Gastrocnemius medialis (tissue), 4 donors: ENCODE measurements at regions not wholly inside any gene's neighbourhood (a gene's known extent, or its start where the extent isn't known, plus 50 kb on each side); places are given as distances from the start of the nearest gene placed in this dataset.

Experiments used
- ATAC-seq, 2 donors: fragments of 150-250 bp; one replicate each; pipeline ENCODE4 v1.9.1; 2016
- DNase-seq, 2 donors: peaks; one replicate each; pipeline ENCODE4 v3.0.0-alpha.2; 2019
- H3K27ac ChIP-seq, 4 donors: fragments of 200-600 bp; sonication (generic); 1 replicate in 1 of 4; 2 replicates in 3 of 4; pipeline ENCODE4 v1.5.1; 2016 to 2018; ENCODE audit warnings: mild to moderate bottlenecking in 2 of 4, moderate library complexity in 1 of 4
- H3K27me3 ChIP-seq, 3 donors: fragments of 200-600 bp; sonication (generic) in 2 of 3; 1 replicate in 1 of 3; 2 replicates in 2 of 3; pipeline versions ENCODE4 v1.5.1 to v1.6.0; 2016 to 2019; ENCODE audit warnings: mild to moderate bottlenecking in 1 of 3, moderate library complexity in 1 of 3
- H3K36me3 ChIP-seq, 2 donors: fragments of 200-600 bp; sonication (generic) in 1 of 2; one replicate each; pipeline ENCODE4 v1.5.1; 2017 to 2018
- H3K4me1 ChIP-seq, 2 donors: fragments of 200-600 bp; sonication (generic) in 1 of 2; one replicate each; pipeline ENCODE4 v1.5.1; 2016 to 2017; ENCODE audit warnings: mild to moderate bottlenecking in 2 of 2
- H3K4me3 ChIP-seq, 4 donors: fragments of 200-600 bp; sonication (generic) in 3 of 4; 1 replicate in 1 of 4; 2 replicates in 3 of 4; pipeline ENCODE4 v1.5.1; 2016 to 2019; ENCODE audit warnings: mild to moderate bottlenecking in 2 of 4
- H3K9me3 ChIP-seq, 3 donors: fragments of 200-600 bp; sonication (generic) in 2 of 3; 1 replicate in 1 of 3; 2 replicates in 2 of 3; pipeline ENCODE4 v1.5.1; 2016 to 2019
- POLR2A ChIP-seq, 2 donors: fragments of 450-650 bp; IDR thresholded peaks; one replicate each; pipeline ENCODE4 v1.6.1; 2017; ENCODE audit warnings: antibody characterized with exemption in 2 of 2, mild to moderate bottlenecking in 2 of 2, moderate library complexity in 2 of 2
- in situ Hi-C, 4 donors: fragments of 200-750 bp; cut with MboI; loops; one replicate each; pipeline versions ENCODE4 v1.15.0 to v1.8.0; 2017; ENCODE audit warnings: low sequenced_read_pairs in 4 of 4
- intact Hi-C: fragments of 100-400 bp; cut with DNase I; formaldehyde crosslinking; loops from one replicate; pipeline ENCODE4 v1.15.1; 2023; ENCODE audit warnings: low total_unique reads
- TF ChIP-seq, protein P1 (sequence below), 5 experiments: fragments of 450-650 bp in 3 of 5; fragments of 200-600 bp in 2 of 5; sonication (generic) in 2 of 5; IDR thresholded peaks in 4 of 5; conservative IDR thresholded peaks in 1 of 5; 1 replicate in 4 of 5; 2 replicates in 1 of 5; pipeline ENCODE4 v1.5.1; 2016 to 2019; ENCODE audit warnings: antibody characterized with exemption in 5 of 5, mild to moderate bottlenecking in 3 of 5, moderate library complexity in 3 of 5

DNA sequence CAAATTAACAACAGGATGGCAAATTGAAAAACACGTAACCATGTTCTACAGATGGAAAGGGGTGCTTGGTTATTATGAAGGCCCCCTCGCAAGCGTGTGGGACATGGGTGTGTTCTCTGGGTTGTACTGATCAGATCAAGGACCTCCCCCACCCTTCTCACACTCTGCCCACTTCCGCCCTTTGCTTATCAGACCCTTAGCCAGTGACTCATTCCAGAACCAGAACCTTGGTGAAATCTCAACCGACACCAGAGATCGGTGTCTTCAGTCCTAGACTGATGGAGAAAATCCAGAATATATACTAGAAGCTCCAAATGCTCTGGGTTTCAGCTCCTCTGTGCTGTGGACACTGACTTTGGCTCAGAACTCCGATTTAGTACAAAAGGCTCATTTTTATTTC, 64.9 kb downstream of the PTTG1 start:
- intact Hi-C loops: no loop called here
- in situ Hi-C loops: no loop called here
- Histone ChIP-seq H3K27me3 (no peaks in the 10 kb centered on the region), H3K9me3 (no peaks in the 10 kb centered on the region), H3K27ac (no peak overlapping the region), H3K4me1 (no peaks in the 10 kb centered on the region), H3K36me3 (no peaks in the 10 kb centered on the region), H3K4me3 (no peak overlapping the region)
- no peak for TF ChIP-seq POLR2A (IDR thresholded peaks at IDR 0.05)
- TF ChIP-seq, protein P1, sequence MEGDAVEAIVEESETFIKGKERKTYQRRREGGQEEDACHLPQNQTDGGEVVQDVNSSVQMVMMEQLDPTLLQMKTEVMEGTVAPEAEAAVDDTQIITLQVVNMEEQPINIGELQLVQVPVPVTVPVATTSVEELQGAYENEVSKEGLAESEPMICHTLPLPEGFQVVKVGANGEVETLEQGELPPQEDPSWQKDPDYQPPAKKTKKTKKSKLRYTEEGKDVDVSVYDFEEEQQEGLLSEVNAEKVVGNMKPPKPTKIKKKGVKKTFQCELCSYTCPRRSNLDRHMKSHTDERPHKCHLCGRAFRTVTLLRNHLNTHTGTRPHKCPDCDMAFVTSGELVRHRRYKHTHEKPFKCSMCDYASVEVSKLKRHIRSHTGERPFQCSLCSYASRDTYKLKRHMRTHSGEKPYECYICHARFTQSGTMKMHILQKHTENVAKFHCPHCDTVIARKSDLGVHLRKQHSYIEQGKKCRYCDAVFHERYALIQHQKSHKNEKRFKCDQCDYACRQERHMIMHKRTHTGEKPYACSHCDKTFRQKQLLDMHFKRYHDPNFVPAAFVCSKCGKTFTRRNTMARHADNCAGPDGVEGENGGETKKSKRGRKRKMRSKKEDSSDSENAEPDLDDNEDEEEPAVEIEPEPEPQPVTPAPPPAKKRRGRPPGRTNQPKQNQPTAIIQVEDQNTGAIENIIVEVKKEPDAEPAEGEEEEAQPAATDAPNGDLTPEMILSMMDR (IDR thresholded peaks at IDR 0.05 in 4 of 5, conservative IDR thresholded peaks at IDR 0.05 in 1 of 5): no peak
- ATAC-seq (no peak), DNase-seq (no peak)

DNA sequence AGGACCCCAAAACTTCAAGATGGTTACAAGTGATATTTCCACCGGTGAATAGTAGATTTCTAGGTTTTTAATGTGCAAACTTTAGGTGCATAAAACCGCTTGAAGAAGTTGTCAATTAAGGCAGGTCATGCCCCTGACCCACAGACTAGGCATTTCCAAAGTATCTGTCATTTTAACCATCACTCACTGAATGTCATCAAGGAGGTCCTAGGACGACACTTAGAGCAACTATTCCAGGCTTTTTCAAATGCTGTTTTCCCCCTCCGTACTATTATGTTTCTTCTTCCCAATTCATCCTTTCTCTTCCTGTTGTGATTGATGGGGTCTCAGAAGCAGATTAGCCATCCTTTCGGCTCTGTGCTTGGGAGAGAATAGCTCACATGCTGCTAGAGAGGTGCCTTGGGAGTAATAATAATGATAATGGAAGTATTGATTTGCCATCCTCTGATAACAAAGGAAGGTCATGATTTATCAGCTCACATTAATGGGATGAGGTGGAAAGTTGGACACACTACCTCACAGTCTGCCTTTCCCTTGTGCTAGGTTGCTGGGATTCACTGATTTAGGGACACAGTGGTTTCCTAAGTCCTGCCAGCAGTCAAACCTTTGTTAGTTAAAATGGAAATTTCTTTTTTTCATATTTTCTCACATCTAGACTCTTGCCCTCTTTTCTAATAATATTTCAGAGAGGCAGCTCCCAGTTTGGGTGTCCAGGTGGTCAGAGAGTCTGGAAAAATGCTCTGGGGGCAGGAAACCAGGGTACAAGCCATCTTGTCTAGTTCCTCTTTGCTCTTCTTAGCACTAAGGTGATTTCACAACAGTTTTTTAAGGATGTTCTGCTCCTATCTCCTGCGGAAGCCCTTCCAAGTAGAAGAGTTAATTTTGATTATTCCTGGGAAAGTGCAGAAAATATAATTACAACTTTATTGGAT, 67.0 kb downstream of the PTTG1 start:
- TF ChIP-seq, protein P1 (IDR thresholded peaks at IDR 0.05 in 4 of 5, conservative IDR thresholded peaks at IDR 0.05 in 1 of 5): no peak
- TF ChIP-seq POLR2A (IDR thresholded peaks at IDR 0.05): no peak
- H3K4me1 ChIP-seq: no peaks in the 10 kb centered on the region
- H3K27me3 ChIP-seq: no peaks in the 10 kb centered on the region
- no peaks in the 10 kb centered on the region for H3K36me3 ChIP-seq
- no peaks in the 10 kb centered on the region for H3K9me3 ChIP-seq
- H3K27ac ChIP-seq: no peak overlapping the region
- ATAC-seq: no peak
- intact Hi-C loops (no loop called here), in situ Hi-C loops (no loop called here)
- DNase-seq: no peak
- H3K4me3 ChIP-seq: no peak overlapping the region

DNA sequence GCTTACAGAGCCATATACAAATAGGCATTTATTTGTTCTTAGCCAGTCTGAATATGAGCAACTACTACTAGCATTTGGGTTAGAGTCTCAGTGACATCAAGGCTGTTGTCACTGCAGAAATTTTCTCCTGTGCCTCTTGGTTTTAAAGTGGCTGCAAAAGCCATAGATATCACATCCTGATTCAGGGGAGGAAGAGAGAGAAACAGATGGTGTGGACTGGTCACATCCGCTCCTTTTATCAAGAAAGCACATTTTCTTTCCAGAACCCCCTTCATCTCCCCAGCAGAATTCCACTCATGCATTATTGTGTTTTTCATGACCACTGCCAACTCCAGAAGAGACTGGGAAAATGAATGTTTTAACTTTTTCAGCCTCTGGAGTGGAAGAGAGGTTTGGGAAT, 69.8 kb downstream of the PTTG1 start:
- no peaks in the 10 kb centered on the region for H3K36me3 ChIP-seq
- H3K4me3 ChIP-seq: no peak overlapping the region
- H3K27ac ChIP-seq: no peak overlapping the region
- no peaks in the 10 kb centered on the region for H3K9me3 ChIP-seq
- H3K27me3 ChIP-seq: no peaks in the 10 kb centered on the region
- in situ Hi-C loops: no loop called here
- DNase-seq (no peak), ATAC-seq (no peak)
- TF ChIP-seq, protein P1 (IDR thresholded peaks at IDR 0.05 in 4 of 5, conservative IDR thresholded peaks at IDR 0.05 in 1 of 5): no peak
- no peak for TF ChIP-seq POLR2A (IDR thresholded peaks at IDR 0.05)
- intact Hi-C loops: no loop called here
- no peaks in the 10 kb centered on the region for H3K4me1 ChIP-seq

DNA sequence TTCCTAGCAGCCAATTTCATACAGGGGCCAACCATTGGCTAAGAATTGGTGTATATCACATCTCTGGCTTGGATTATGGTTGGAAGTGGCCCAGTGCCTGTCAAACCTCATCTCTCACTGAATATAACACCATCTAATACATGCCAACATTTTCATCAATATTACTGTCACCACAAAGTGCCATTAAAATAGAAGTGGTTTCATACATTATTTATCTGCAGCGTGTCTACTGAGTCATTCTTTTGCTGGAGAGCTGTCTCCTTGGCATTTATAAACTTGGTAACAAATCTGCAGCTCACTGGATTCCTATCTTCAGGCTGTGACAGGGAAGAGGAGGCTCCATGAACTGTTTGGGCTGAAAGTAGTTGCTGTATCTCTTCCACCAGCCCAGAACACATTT, 70.9 kb downstream of the PTTG1 start:
- in situ Hi-C loops (no loop called here), intact Hi-C loops (no loop called here)
- H3K27ac ChIP-seq: no peak overlapping the region
- no peaks in the 10 kb centered on the region for H3K4me1 ChIP-seq
- no peaks in the 10 kb centered on the region for H3K9me3 ChIP-seq
- no peak for TF ChIP-seq POLR2A (IDR thresholded peaks at IDR 0.05)
- TF ChIP-seq, protein P1 (IDR thresholded peaks at IDR 0.05 in 4 of 5, conservative IDR thresholded peaks at IDR 0.05 in 1 of 5): no peak
- DNase-seq (no peak), ATAC-seq (no peak)
- no peaks in the 10 kb centered on the region for H3K36me3 ChIP-seq
- H3K27me3 ChIP-seq: no peaks in the 10 kb centered on the region
- H3K4me3 ChIP-seq: no peak overlapping the region
